GM20000 (cell line): ENCODE measurements at regions not wholly inside any gene's neighbourhood (a gene's known extent, or its start where the extent isn't known, plus 50 kb on each side); places are given as distances from the start of the nearest gene placed in this dataset.

Experiments
- DNase-seq: peaks from one replicate; pipeline ENCODE4 v3.0.0; 2012; ENCODE audit warnings: low spot score
- CTCF ChIP-seq: IDR thresholded peaks from 2 replicates; pipeline ENCODE4 v1.5.1; 2012; ENCODE audit warnings: mild to moderate bottlenecking, control low read depth; ENCODE audit errors: extremely low read depth, missing control alignments

GRCh38 chr20:60467771-60468170 is 509.5 kb downstream of the CDH26 start:
- DNase-seq: no peak
- TF ChIP-seq CTCF: no peak

- TF ChIP-seq CTCF: no peak
- DNase-seq: no peak
These were observed 511.6 kb downstream of the CDH26 start for GRCh38 chr20:60469829-60470228.

DNA sequence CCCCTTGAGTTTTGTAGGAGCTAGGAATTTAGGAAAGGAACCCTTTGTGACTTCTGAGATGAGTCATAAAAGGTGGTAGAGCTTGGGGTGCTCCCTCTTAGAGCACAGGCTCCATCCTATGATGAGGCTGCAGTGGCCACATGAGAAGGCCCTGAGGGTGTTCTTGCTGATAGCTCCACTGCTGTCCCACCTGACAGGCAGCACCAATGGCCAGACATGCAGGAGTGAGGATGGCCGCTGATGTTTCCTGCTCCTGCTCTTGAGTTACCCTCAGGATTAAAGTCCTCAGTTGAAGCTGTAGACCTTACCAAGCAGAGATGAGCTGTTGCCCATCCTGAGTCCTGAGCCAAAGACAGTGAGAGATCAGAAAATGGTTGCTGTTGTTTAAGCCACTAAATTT is 512.1 kb downstream of the CDH26 start:
- no peak for TF ChIP-seq CTCF
- no peak for DNase-seq

GRCh38 chr20:60473211-60473610 is 515.0 kb downstream of the CDH26 start:
- TF ChIP-seq CTCF: no peak

DNA sequence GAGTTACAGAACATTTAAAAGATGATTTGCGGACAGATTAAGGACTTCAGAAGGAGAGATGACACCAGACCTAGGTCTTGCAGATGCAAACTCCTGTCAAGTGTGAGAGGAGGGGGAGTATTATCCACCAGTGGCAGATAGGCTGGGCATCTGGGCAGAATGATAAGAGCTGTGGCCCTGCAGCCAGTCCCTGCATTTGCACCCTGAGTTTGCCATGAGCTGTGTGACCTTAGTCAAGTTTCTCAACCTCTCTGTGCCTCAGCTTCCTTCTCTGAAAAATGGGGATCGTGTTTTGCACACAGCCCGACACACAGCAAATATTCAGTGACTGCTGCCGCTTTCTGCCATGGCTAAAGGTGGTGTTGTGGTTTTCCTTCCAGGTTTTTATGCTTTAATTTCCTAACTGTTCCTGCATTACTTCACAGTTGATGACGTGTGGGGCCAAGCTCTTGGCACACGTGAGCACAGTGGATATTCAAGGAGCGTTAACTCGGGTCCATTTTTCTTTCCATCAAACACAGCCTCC is 516.2 kb downstream of the CDH26 start:
- no peak for TF ChIP-seq CTCF
- no peak for DNase-seq

More at GRCh38 chr20:60473211-60473610, 515.0 kb downstream of the CDH26 start:
- no peak for DNase-seq

- DNase-seq: no peak
- TF ChIP-seq CTCF: no peak
These were observed 517.8 kb downstream of the CDH26 start for GRCh38 chr20:60476045-60476444.

GRCh38 chr20:60477958-60478357 is 519.7 kb downstream of the CDH26 start:
- no peak for DNase-seq
- TF ChIP-seq CTCF: no peak

- TF ChIP-seq CTCF: no peak
These were observed 520.3 kb downstream of the CDH26 start for GRCh38 chr20:60478533-60478932.

More at GRCh38 chr20:60478533-60478932, 520.3 kb downstream of the CDH26 start:
- no peak for DNase-seq
